Lower lobe of right lung (tissue), 2 donors: ENCODE measurements at regions not wholly inside any gene's neighbourhood (a gene's known extent, or its start where the extent isn't known, plus 50 kb on each side); places are given as distances from the start of the nearest gene placed in this dataset.

ENCODE experiments used
- ATAC-seq, 2 donors: fragments of 200-7000 bp; cut with Tn5 transposase; one replicate each; pipeline ENCODE4 v1.9.1; 2020 to 2022; ENCODE audit warnings: mild to moderate bottlenecking in 2 of 2, moderate library complexity in 2 of 2
- DNase-seq: peaks from one replicate; pipeline ENCODE4 v3.0.0-alpha.2; 2020
- H3K27ac ChIP-seq: fragments of 200-600 bp; one replicate; pipeline ENCODE4 v1.8.0; 2022
- H3K27me3 ChIP-seq: fragments of 200-600 bp; one replicate; pipeline ENCODE4 v1.8.0; 2022; ENCODE audit warnings: low read depth
- H3K36me3 ChIP-seq: fragments of 200-600 bp; one replicate; pipeline ENCODE4 v1.8.0; 2022; ENCODE audit warnings: mild to moderate bottlenecking
- H3K4me1 ChIP-seq: fragments of 200-600 bp; one replicate; pipeline ENCODE4 v1.8.0; 2022
- H3K4me3 ChIP-seq: fragments of 200-600 bp; one replicate; pipeline ENCODE4 v1.8.0; 2022; ENCODE audit warnings: mild to moderate bottlenecking
- H3K9me3 ChIP-seq: fragments of 200-600 bp; one replicate; pipeline ENCODE4 v1.8.0; 2022
- CTCF ChIP-seq: fragments of 200-600 bp; IDR thresholded peaks from one replicate; pipeline ENCODE4 v1.8.0; 2022; ENCODE audit warnings: antibody characterized with exemption, mild to moderate bottlenecking
- intact Hi-C: fragments of 100-400 bp; cut with DNase I; formaldehyde crosslinking; loops from one replicate; pipeline ENCODE4 v1.11.0; 2022
- donor health status: DM: no; HTN: yes; CAD: no; lungs with severe emphysema.

- DNase-seq, result no peak
- Histone ChIP-seq H3K9me3 (no peaks in the 10 kb centered on the region), H3K27ac (no peak overlapping the region), H3K4me1 (no peaks in the 10 kb centered on the region), H3K36me3 (no peaks in the 10 kb centered on the region), H3K27me3 (no peaks in the 10 kb centered on the region), H3K4me3 (no peak overlapping the region)
- intact Hi-C loops, result no loop called here
- no peak for ATAC-seq
- no peak for TF ChIP-seq CTCF
These were observed 496.5 kb upstream of the ADGRL2 start for GRCh38 chr1:81304187-81304586.

GRCh38 chr1:81299892-81300291 lies 500.8 kb upstream of the ADGRL2 start:
- Histone ChIP-seq H3K9me3 (no peaks in the 10 kb centered on the region), H3K27me3 (no peaks in the 10 kb centered on the region), H3K4me1 (no peaks in the 10 kb centered on the region), H3K27ac (no peak overlapping the region), H3K36me3 (no peaks in the 10 kb centered on the region), H3K4me3 (no peak overlapping the region)
- DNase-seq (no peak), ATAC-seq (no peak)
- TF ChIP-seq CTCF, result no peak
- intact Hi-C loops, result no loop called here

GRCh38 chr1:81298266-81298665 lies 502.5 kb upstream of the ADGRL2 start:
- Histone ChIP-seq H3K4me3 (no peak overlapping the region), H3K4me1 (no peaks in the 10 kb centered on the region), H3K36me3 (no peaks in the 10 kb centered on the region), H3K27ac (no peak overlapping the region), H3K27me3 (no peaks in the 10 kb centered on the region), H3K9me3 (no peaks in the 10 kb centered on the region)
- TF ChIP-seq CTCF, result no peak
- DNase-seq (no peak), ATAC-seq (no peak)
- intact Hi-C loops, result no loop called here

- H3K9me3 ChIP-seq, result no peaks in the 10 kb centered on the region
- DNase-seq, result no peak
- H3K4me3 ChIP-seq, result no peak overlapping the region
- no peaks in the 10 kb centered on the region for H3K27me3 ChIP-seq
- ATAC-seq, result no peak
- H3K36me3 ChIP-seq, result no peaks in the 10 kb centered on the region
- intact Hi-C loops, result no loop called here
- H3K27ac ChIP-seq, result no peak overlapping the region
- H3K4me1 ChIP-seq, result no peaks in the 10 kb centered on the region
- no peak for TF ChIP-seq CTCF
These were observed 504.1 kb upstream of the ADGRL2 start for GRCh38 chr1:81296601-81297000.

GRCh38 chr1:81290326-81290725 lies 510.4 kb upstream of the ADGRL2 start:
- H3K4me1 ChIP-seq, result no peaks in the 10 kb centered on the region
- no peak overlapping the region for H3K27ac ChIP-seq
- H3K9me3 ChIP-seq, result no peaks in the 10 kb centered on the region
- H3K27me3 ChIP-seq, result no peaks in the 10 kb centered on the region
- TF ChIP-seq CTCF, result no peak
- DNase-seq (no peak), ATAC-seq (no peak)
- no peaks in the 10 kb centered on the region for H3K36me3 ChIP-seq
- H3K4me3 ChIP-seq, result no peak overlapping the region
- intact Hi-C loops, result no loop called here

GRCh38 chr1:81288689-81289088 lies 512.0 kb upstream of the ADGRL2 start:
- intact Hi-C loops, result no loop called here
- Histone ChIP-seq H3K27me3 (no peaks in the 10 kb centered on the region), H3K9me3 (no peaks in the 10 kb centered on the region), H3K4me3 (no peak overlapping the region), H3K27ac (no peak overlapping the region), H3K36me3 (no peaks in the 10 kb centered on the region), H3K4me1 (no peaks in the 10 kb centered on the region)
- ATAC-seq (no peak), DNase-seq (no peak)
- no peak for TF ChIP-seq CTCF
